NCI-H446 treated with DMSO at 0.1 percent for 48 hours (cell line): ENCODE measurements at regions not wholly inside any gene's neighbourhood (a gene's known extent, or its start where the extent isn't known, plus 50 kb on each side); places are given as distances from the start of the nearest gene placed in this dataset.

Experiments
- DNase-seq: peaks from one replicate; lab custom pipeline; 2025; lab: John Stamatoyannopoulos, UW

- no peak for DNase-seq
Observed at GRCh38 chr3:55235416-55235815, 251.7 kb downstream of the WNT5A start.

- DNase-seq = no peak
Observed at GRCh38 chr3:55226696-55227095, 260.4 kb downstream of the WNT5A start.

- no peak for DNase-seq
Observed at GRCh38 chr3:55218577-55218976, 268.5 kb downstream of the WNT5A start.

- no peak for DNase-seq
Observed at GRCh38 chr3:55207744-55208143, 279.4 kb downstream of the WNT5A start.

- DNase-seq = no peak
Observed at GRCh38 chr3:55205990-55206389, 278.1 kb upstream of the LRTM1 start.

GRCh38 chr3:55204417-55204816, 276.6 kb upstream of the LRTM1 start:
- DNase-seq = no peak

- no peak for DNase-seq
Observed at GRCh38 chr3:55203546-55203945, 275.7 kb upstream of the LRTM1 start.

- DNase-seq = no peak
Observed at GRCh38 chr3:55203006-55203405, 275.1 kb upstream of the LRTM1 start.

GRCh38 chr3:55202326-55202725, 274.5 kb upstream of the LRTM1 start:
- no peak for DNase-seq

GRCh38 chr3:55201779-55202178, 273.9 kb upstream of the LRTM1 start:
- DNase-seq = no peak

GRCh38 chr3:55200906-55201305, 273.0 kb upstream of the LRTM1 start:
- no peak for DNase-seq

- DNase-seq = no peak
Observed at GRCh38 chr3:55198554-55198953, 270.7 kb upstream of the LRTM1 start.

- DNase-seq = no peak
Observed at GRCh38 chr3:55197021-55197420, 269.2 kb upstream of the LRTM1 start.

- DNase-seq = no peak
Observed at GRCh38 chr3:55196495-55196894, 268.6 kb upstream of the LRTM1 start.

- DNase-seq = no peak
Observed at GRCh38 chr3:55194376-55194775, 266.5 kb upstream of the LRTM1 start.

- no peak for DNase-seq
Observed at GRCh38 chr3:55191911-55192775, 264.3 kb upstream of the LRTM1 start.

- no peak for DNase-seq
Observed at GRCh38 chr3:55190331-55190730, 262.5 kb upstream of the LRTM1 start.

- no peak for DNase-seq
Observed at GRCh38 chr3:55189359-55189801, 261.5 kb upstream of the LRTM1 start.

GRCh38 chr3:55185380-55185779, 257.5 kb upstream of the LRTM1 start:
- no peak for DNase-seq

GRCh38 chr3:55183201-55183600, 255.3 kb upstream of the LRTM1 start:
- no peak for DNase-seq

GRCh38 chr3:55180936-55181535, 253.2 kb upstream of the LRTM1 start:
- peak; percentile 0 for DNase-seq

- DNase-seq = no peak
Observed at GRCh38 chr3:55180161-55180560, 252.3 kb upstream of the LRTM1 start.

GRCh38 chr3:55178336-55178735, 250.5 kb upstream of the LRTM1 start:
- DNase-seq = no peak

- no peak for DNase-seq
Observed at GRCh38 chr3:55177749-55178148, 249.9 kb upstream of the LRTM1 start.
